ENCODE measurements at regions not wholly inside any gene's neighbourhood (a gene's known extent, or its start where the extent isn't known, plus 50 kb on each side); places are given as distances from the start of the nearest gene placed in this dataset.

DNA sequence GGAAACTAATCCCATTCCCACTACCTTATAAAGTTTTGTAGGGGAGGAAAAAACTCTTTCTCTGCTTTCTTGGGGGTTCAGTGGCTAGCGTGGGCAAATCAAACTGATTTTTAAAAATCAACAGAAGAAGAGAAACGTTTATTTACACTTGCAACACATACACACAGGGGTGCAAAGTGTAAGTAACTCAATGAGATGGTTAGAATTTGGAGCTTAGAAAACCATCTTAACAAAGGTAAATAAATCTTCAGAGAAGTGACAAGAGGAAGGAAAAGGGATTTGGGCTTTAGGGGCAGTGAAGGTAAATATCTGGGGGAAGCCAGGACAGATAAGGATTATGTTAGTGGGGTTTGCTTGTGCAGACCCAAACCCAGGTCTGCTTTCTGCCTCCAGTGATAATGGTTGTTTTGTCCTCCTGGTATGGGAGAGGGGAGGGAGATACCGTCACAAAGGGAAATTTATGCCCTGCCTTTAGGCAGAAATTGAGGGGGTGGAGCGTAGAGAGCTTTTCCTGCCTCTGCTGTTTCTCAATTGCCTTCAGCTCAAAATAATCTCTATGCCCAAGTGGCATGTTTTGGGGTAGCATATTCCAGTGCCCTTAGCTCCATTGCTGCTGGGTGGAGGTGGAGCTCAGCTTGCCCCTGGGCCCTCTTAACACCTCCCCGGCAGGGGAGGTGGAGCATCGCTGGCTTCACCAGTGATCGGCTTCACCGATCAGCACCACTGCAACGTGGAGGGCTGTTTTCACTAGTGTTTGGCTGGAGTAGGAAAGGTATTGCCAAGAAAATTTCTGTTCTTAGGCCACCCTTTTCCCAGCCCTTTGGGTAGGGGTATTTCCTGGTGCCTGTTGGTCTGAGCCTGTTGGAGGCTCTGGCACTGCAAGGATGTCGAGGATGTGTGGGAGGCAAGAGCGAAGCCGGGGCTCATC lies 92.2 kb downstream of the TEX51 start:
- DNase-seq: no peak

DNA sequence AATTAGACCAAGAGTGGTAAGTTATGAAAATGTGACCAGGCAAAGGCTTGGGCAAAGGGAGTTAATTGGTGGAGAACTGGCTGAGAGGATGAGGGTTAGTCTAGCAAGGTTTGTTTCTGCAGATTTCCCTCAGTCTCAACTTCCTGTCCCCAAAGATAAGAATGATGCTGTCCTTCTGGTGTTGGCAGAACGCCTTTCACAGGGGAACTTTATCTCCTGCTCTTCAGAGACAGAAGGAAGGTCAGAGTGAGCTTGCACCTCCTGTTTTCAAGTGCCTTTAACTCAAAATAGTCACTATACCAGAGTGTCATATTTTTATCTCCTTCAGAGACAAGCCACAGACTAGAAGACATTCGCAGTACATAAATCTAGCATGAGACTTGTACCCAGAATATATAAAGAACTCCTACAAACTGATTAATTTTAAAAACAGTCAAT lies 95.7 kb downstream of the TEX51 start:
- DNase-seq: no peak

DNA sequence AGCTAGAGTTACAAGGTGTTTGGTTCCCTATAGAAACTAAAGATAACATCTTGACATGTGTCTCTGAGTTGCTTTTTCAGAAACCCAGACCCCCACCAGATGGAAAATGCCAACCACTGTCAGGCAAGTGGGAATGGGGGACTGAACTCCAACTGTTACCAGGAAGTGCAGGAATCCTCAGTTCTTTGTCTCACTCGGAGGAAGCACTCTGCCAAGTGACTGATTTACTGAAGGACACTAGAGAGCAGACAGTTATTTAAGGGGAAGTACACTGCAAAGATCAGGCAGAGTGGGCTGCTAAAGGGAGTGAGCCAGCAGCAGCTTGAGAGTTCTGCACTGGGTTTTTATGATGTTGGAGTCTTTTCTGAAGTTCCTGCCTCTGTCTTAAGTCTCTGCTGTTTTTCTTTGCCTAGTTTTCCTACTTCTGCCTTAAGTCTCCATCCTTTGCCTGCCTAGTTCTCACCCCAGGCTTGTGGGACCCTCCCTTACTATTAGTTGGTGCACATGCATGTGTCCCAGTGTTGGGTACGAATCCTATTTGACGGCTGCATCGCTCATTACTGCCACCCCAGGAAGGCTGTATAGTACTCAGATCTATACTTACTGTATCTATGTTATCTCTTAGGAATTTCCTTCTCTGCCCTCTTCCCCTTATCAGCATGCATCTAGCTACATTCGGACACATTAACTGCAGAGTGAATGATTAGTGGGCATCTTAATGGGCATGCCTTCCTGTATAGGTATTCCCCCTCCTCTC lies 97.1 kb downstream of the TEX51 start:
- DNase-seq: no peak

DNA sequence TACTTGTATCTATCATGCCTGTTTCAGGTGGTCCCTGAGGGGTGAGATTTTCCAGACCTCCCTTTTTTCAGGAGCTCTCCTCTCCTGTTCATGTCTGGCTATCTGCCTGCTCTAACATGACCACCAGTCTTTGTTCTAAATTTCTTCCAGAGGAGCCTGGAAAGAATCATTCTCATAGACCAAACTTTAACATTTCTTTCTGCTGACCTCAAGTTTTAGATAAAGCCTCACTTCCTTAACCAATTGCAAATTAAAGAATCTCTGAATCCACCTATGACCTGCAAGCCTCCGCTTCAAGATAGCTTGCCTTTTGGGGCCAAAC lies 97.6 kb downstream of the TEX51 start:
- DNase-seq: no peak

All from CD4-positive, alpha-beta T cell treated with Interleukin-4 for 1 hour (primary cell).